ENCODE measurements at regions not wholly inside any gene's neighbourhood (a gene's known extent, or its start where the extent isn't known, plus 50 kb on each side); places are given as distances from the start of the nearest gene placed in this dataset.
A peak's percentile ranks its signal among the peaks of the same experiment; 100 is the strongest.

- TF ChIP-seq POLR2A (IDR thresholded peaks at IDR 0.05) = no peak
- WGBS (ENCODE audit: insufficient coverage, low coverage, low lambda C conversion rate, missing lambda C conversion rate) = 0% methylated on average over 1 of the region's 1 CpG
- intact Hi-C loops (cut with DNase I) = loop anchor here in 1 of 2 donors (10.0 kb wide), 1 partner anchor 457 kb away; no protein-coding TSS in a partner anchor
- ATAC-seq (no peak), DNase-seq (no peak)
- H3K36me3 ChIP-seq = no peaks in the 10 kb centered on the region
- no peaks in the 10 kb centered on the region for H3K9me3 ChIP-seq
- no peaks in the 10 kb centered on the region for H3K4me1 ChIP-seq
- no peak overlapping the region for H3K4me3 ChIP-seq
- no peak overlapping the region for H3K27ac ChIP-seq
- no peaks in the 10 kb centered on the region for H3K27me3 ChIP-seq
These were observed 103.7 kb downstream of the MEX3B start for GRCh38 chr15:81942157-81942556.

DNA sequence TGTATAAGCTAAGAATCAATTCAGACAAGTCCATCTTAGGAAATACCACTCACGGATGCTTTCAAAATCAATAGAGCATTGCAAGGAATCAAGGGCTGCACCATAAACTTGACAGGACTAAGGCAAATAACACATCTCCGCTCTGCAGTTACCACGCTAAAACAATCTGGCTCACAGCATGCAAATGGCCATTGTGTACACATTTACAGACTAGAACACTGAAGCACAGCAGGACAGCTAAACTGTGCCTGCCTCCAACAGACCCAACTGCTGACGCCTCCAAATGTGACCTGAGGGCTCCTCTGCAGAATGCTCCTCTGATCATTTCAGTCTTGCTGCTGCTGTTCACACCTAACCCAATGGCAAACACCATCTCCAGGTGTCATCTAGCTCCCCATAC, 104.3 kb downstream of the MEX3B start:
- Histone ChIP-seq H3K27me3 (no peaks in the 10 kb centered on the region), H3K4me1 (no peaks in the 10 kb centered on the region), H3K27ac (no peak overlapping the region), H3K36me3 (no peaks in the 10 kb centered on the region), H3K9me3 (no peaks in the 10 kb centered on the region), H3K4me3 (no peak overlapping the region)
- ATAC-seq (no peak), DNase-seq (no peak)
- WGBS (ENCODE audit: insufficient coverage, low coverage, low lambda C conversion rate, missing lambda C conversion rate) = 25% methylated on average over 4 of the region's 4 CpGs
- intact Hi-C loops (cut with DNase I) = loop anchor here in 1 of 2 donors (10.0 kb wide), 1 partner anchor 457 kb away; no protein-coding TSS in a partner anchor
- no peak for TF ChIP-seq POLR2A (IDR thresholded peaks at IDR 0.05)
- TF ChIP-seq, protein P1, sequence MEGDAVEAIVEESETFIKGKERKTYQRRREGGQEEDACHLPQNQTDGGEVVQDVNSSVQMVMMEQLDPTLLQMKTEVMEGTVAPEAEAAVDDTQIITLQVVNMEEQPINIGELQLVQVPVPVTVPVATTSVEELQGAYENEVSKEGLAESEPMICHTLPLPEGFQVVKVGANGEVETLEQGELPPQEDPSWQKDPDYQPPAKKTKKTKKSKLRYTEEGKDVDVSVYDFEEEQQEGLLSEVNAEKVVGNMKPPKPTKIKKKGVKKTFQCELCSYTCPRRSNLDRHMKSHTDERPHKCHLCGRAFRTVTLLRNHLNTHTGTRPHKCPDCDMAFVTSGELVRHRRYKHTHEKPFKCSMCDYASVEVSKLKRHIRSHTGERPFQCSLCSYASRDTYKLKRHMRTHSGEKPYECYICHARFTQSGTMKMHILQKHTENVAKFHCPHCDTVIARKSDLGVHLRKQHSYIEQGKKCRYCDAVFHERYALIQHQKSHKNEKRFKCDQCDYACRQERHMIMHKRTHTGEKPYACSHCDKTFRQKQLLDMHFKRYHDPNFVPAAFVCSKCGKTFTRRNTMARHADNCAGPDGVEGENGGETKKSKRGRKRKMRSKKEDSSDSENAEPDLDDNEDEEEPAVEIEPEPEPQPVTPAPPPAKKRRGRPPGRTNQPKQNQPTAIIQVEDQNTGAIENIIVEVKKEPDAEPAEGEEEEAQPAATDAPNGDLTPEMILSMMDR (IDR thresholded peaks at IDR 0.05) = no peak

DNA sequence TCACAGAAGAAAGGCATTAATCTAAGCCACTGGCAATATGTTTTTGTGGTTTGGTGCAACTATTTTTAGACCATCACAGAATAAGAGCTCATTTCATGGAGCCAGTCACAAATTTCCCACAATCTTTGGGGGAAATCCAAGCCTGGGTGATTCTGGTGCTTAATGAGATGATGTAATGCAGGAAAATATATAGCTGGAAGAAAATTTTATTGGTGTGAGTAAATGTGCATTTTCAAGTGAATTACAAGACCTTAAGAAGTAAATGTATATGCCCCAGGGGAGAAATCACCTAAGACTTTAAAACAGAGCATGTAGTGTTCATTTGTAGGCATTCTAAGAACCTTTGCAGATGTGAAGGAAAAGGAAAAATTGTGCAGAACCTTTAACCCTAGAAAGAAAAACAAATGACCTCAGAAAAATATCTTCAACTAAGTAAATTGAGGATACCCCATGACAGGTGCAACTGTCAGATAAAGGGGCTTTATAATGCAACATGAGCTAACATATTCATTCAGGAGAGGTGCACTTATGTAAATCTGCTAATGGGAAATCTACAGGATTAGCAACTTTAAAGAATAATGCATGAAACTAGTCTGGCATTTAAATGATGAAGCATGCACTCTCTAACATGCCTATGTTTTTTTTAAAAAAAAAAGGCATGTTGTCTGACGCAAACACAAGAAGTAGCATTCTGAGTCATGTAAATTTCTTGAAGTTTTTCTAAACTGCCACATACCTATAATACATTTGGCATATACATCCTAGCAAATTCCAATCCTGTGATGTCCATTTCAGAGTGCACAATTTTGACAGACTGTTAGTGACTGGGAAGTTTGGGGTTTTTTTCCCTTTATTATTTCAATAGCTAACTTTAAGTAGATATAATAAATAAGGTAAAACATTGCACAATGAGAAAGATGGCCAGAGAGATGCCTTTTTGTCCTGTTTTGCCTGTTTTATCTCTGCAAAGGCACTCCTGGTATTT, 105.1 kb downstream of the MEX3B start:
- Histone ChIP-seq H3K4me1 (no peaks in the 10 kb centered on the region), H3K27ac (no peak overlapping the region), H3K4me3 (no peak overlapping the region), H3K9me3 (no peaks in the 10 kb centered on the region), H3K36me3 (no peaks in the 10 kb centered on the region), H3K27me3 (no peaks in the 10 kb centered on the region)
- ATAC-seq = no peak
- no peak for TF ChIP-seq POLR2A (IDR thresholded peaks at IDR 0.05)
- TF ChIP-seq, protein P1 (IDR thresholded peaks at IDR 0.05) = no peak
- 54% methylated on average over 1 of the region's 1 CpG for WGBS (ENCODE audit: insufficient coverage, low coverage, low lambda C conversion rate, missing lambda C conversion rate)
- no peak for DNase-seq
- intact Hi-C loops (cut with DNase I) = loop anchor here in 1 of 2 donors (10.0 kb wide), 1 partner anchor 456 kb away; no protein-coding TSS in a partner anchor

GRCh38 chr15:81939604-81940440, 106.0 kb downstream of the MEX3B start:
- WGBS (ENCODE audit: insufficient coverage, low coverage, low lambda C conversion rate, missing lambda C conversion rate) = 13% methylated on average over 5 of the region's 5 CpGs
- Histone ChIP-seq H3K36me3 (no peaks in the 10 kb centered on the region), H3K4me1 (no peaks in the 10 kb centered on the region), H3K9me3 (no peaks in the 10 kb centered on the region), H3K27me3 (no peaks in the 10 kb centered on the region), H3K4me3 (no peak overlapping the region), H3K27ac (no peak overlapping the region)
- intact Hi-C loops (cut with DNase I) = loop anchor here in 1 of 2 donors (10.0 kb wide), 1 partner anchor 455 kb away; no protein-coding TSS in a partner anchor
- ATAC-seq = peak in 2 of 4 donors; percentile 35 to 46
- no peak for DNase-seq
- TF ChIP-seq, protein P1 (IDR thresholded peaks at IDR 0.05) = peak; percentile 63 to 86 (median 73)
- TF ChIP-seq POLR2A (IDR thresholded peaks at IDR 0.05) = no peak

Measured in right lobe of liver (tissue), 6 donors.